IPS-18a (cell line): ENCODE measurements at regions not wholly inside any gene's neighbourhood (a gene's known extent, or its start where the extent isn't known, plus 50 kb on each side); places are given as distances from the start of the nearest gene placed in this dataset.

Source experiments
- H3K27ac ChIP-seq: one replicate; pipeline ENCODE4 v1.5.1; 2013; ENCODE audit warnings: low read length
- H3K27me3 ChIP-seq: one replicate; pipeline ENCODE4 v1.6.1; 2013; ENCODE audit warnings: mild to moderate bottlenecking, low read length; ENCODE audit not compliant: control insufficient read depth, insufficient read depth
- H3K36me3 ChIP-seq: one replicate; pipeline ENCODE4 v1.6.1; 2013; ENCODE audit warnings: low read depth, low read length; ENCODE audit not compliant: control insufficient read depth
- H3K4me1 ChIP-seq: one replicate; pipeline ENCODE4 v1.6.1; 2013; ENCODE audit warnings: low read depth, low read length; ENCODE audit not compliant: control insufficient read depth
- H3K4me3 ChIP-seq: one replicate; pipeline ENCODE4 v1.5.1; 2013; ENCODE audit warnings: low read length
- H3K9ac ChIP-seq: one replicate; pipeline ENCODE4 v1.6.1; 2013; ENCODE audit warnings: mild to moderate bottlenecking, low read length, moderate library complexity
- H3K9me3 ChIP-seq: one replicate; pipeline ENCODE4 v1.6.1; 2013; ENCODE audit warnings: low read depth, low read length; ENCODE audit not compliant: control insufficient read depth

DNA sequence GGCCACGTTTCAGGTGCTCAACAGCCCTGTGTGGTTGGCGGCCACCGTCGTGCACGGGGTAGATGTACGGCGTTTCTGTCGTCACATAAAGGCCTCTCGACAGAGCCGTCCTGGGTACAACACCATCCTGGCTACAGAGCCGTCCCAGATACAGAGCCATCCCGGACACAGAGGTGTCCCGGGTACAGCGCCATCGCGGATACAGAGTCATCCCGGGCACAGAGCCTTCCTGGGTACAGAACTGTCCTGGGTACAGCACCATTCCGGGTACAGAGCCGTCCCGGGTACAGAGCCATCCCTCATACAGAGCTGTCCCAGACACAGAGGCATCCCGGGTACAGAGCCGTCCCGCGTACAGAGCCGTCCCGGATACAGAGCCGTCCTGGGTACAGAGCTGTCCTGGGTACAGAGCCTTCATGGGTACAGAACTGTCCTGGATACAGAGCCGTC is 222.7 kb upstream of the SOX1 start:
- Histone ChIP-seq H3K9me3 (no peaks in the 10 kb centered on the region), H3K4me3 (no peak overlapping the region), H3K36me3 (no peaks in the 10 kb centered on the region), H3K27me3 (no peaks in the 10 kb centered on the region), H3K9ac (no peak overlapping the region), H3K4me1 (peaks cover 24% of the 10 kb centered on the region), H3K27ac (no peak overlapping the region)

DNA sequence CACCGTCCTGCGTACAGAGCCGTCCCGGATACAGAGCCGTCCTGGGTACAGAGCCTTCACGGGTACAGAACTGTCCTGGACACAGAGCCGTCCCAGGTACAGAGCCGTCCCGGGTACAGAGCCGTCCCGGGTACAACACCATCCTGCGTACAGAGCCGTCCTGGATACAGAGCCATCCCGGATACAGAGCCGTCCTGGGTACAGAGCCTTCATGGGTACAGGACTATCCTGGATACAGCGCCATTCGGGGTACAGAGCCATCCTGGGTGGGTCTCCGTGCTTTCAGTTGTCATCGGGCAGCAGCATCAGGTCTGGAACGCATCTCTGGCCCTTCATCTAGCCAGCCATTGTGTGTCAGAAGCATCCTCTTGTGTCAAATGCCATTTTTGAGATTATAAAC is 222.3 kb upstream of the SOX1 start:
- Histone ChIP-seq H3K9ac (no peak overlapping the region), H3K27me3 (no peaks in the 10 kb centered on the region), H3K4me1 (peaks cover 24% of the 10 kb centered on the region), H3K4me3 (no peak overlapping the region), H3K9me3 (no peaks in the 10 kb centered on the region), H3K27ac (no peak overlapping the region), H3K36me3 (no peaks in the 10 kb centered on the region)

DNA sequence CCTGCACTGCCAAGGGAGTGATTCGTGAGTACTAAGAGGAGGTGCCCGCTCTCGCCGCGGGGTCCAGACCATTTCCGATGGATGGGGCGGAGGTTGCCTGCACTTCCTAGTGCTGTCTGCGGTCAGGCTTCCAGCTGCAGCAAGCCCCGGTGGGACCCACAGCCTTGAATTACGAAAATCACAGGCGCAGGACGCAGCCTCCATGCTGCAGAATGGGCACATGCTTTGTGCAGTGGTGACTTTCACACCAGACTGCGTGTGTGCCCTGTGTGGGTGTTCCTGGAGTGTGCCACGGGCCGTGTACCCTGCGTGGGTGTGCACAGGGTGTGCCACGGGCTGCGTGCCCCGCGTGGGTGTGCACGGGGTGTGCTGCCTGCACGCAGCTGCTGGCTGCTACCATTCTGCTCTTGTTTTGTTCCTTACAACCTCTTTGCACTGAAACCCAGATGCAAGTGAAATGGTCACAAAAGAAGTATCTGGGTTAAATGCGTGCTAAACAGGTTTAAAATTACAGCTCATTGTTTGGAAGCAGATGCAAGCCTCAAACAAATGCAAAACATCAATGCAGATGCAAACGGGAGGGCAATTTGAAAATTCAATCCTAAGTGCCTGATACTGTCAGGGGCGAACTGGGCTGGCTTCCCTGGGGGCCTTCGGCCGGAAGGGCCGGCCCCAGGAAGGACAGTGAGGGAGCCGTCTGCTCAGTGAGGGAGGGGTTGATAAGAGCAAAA is 221.2 kb upstream of the SOX1 start:
- no peak overlapping the region for H3K9ac ChIP-seq
- H3K36me3 ChIP-seq: no peaks in the 10 kb centered on the region
- peaks cover 29% of the 10 kb centered on the region for H3K4me1 ChIP-seq
- H3K4me3 ChIP-seq: peak overlapping the region; percentile 14
- no peaks in the 10 kb centered on the region for H3K27me3 ChIP-seq
- peak overlapping the region; percentile 63 for H3K27ac ChIP-seq
- H3K9me3 ChIP-seq: no peaks in the 10 kb centered on the region

DNA sequence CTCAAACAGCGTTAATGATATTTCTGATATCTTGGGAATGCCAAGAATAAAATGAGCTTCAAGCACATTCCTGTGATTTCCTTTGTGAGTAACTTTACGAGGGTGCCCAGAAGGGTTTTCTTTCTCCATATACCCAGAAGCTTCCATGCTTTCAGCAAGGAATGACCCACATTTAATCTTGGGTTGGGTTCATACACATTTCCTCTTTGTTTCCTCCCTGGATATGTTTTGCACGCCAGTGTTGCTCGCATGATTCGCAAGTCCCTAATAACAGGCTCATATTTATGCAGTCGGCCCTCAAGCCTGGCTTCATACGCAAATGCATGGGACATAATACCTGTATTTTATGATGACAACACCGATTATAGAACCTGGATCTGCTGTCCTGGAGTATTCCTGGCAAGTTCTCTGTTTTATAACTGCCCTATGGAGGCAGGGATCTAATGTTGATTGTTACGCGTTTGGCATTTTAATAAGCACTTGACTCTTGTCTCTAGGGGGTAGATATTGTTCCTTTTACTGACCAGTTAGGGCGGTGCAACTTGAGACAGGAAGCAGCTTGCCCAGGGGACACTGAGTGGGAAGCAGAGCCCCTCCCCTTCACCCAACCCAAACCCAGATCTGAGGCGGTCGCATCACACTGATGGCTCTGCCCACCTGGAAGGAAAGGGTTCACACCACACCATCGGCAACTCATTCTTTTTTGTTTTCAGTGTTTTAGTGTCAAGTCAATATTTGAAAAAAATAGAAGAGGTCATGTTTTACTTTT is 220.4 kb upstream of the SOX1 start:
- H3K4me1 ChIP-seq: peaks cover 35% of the 10 kb centered on the region
- peak overlapping the region; percentile 63 for H3K27ac ChIP-seq
- H3K9ac ChIP-seq: no peak overlapping the region
- H3K4me3 ChIP-seq: peak overlapping the region; percentile 14
- H3K9me3 ChIP-seq: no peaks in the 10 kb centered on the region
- H3K36me3 ChIP-seq: no peaks in the 10 kb centered on the region
- H3K27me3 ChIP-seq: no peaks in the 10 kb centered on the region

DNA sequence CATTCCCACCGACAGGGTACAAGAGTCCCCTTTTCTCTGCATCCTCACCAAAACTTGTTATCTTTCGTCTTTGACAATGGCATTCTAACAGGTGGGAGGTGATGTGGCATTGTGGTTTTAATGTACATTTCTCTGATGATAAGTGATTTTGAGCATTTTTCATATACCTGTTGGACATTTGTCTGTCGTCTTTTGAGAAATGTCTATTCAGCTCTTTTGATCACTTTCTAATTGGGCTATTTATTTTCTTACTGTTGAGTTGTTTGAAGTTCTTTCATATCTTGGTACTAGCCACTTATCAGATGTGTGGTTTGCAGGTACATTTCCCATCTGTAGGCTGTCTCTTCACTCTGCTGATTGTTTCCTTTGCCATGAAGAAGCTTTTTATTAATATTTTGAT is 219.0 kb upstream of the SOX1 start:
- no peak overlapping the region for H3K9ac ChIP-seq
- H3K4me3 ChIP-seq: no peak overlapping the region
- H3K9me3 ChIP-seq: no peaks in the 10 kb centered on the region
- no peaks in the 10 kb centered on the region for H3K36me3 ChIP-seq
- peaks cover 35% of the 10 kb centered on the region for H3K4me1 ChIP-seq
- no peaks in the 10 kb centered on the region for H3K27me3 ChIP-seq
- no peak overlapping the region for H3K27ac ChIP-seq

DNA sequence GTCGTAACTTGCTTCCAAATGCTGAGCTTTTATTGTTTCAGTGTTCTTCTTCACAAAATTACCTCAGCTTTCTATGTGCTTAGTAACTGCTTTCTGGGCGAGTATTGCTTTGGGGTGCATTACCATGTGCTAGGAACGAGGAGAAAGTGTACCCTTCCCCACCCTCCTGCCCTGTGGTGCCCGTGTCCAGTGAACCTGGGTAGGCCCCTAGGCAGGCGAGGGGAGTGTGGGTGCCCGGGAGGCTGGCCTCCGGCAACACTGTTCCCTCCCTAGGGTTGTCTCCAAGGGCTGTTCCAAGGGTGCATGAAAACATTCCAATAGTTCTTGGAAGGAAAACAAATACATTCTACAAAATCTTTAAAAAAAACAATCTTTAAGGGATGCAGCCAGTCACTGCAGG is 216.5 kb upstream of the SOX1 start:
- Histone ChIP-seq H3K9ac (no peak overlapping the region), H3K4me1 (peaks cover 30% of the 10 kb centered on the region), H3K36me3 (no peaks in the 10 kb centered on the region), H3K27me3 (no peaks in the 10 kb centered on the region), H3K9me3 (no peaks in the 10 kb centered on the region), H3K4me3 (no peak overlapping the region), H3K27ac (no peak overlapping the region)

DNA sequence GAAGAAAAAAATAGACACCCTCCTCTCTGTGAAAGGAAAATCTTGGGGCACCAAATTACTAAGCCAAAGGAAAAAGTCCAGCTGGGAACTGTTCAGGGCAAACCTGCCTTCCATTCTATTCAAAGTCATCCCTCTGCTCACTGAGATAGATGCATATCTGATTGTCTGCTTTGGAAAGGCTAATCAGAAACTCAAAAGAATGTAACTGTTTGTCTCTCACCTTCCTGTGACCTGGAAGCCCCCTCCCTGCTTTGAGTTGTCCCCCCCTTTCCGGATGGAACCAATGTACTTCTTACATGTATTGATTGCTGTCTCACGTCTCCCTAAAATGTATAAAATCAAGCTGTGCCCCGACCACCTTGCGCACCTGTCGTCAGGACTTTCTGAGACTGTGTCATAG is 216.0 kb upstream of the SOX1 start:
- Histone ChIP-seq H3K27ac (no peak overlapping the region), H3K9ac (no peak overlapping the region), H3K36me3 (no peaks in the 10 kb centered on the region), H3K9me3 (no peaks in the 10 kb centered on the region), H3K4me3 (no peak overlapping the region), H3K27me3 (no peaks in the 10 kb centered on the region), H3K4me1 (peaks cover 25% of the 10 kb centered on the region)

DNA sequence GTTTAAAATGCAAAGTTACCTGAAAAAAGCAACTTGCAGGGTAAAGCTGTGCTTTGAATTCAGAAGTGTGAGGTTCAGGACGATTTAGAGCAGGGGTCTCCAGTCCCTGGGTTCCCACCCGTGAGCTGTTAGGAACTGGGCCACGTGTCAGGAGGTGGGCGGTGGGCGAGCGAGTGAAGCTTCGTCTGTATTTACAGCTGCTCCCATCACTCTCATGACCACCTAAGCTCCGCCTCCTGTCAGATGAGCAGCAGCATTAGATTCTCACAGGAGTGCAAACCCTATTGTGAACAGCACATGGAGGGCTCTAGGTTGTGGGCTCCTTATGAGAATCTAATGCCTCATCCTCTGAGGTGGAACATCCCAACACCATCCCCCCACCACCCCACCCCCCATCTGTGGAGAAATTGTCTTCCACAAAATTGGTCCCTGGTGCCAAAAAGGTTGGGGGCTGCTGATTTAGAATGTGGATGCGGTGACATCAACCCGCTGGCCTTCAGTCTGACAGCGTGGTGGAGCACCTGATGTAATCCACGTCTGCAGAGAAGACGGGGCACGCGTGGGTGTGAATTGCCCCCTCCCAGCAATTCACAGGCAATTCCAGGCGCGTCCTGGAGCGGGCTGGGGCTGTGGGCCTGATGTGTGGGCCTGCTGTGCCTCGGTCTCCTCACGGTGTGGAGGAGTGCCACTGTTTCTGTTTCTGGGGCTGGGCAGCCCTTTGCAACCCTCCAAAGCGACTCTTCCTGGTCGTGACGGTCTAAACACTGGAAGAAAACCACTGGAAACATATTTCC is 214.0 kb upstream of the SOX1 start:
- Histone ChIP-seq H3K27me3 (no peaks in the 10 kb centered on the region), H3K4me3 (no peak overlapping the region), H3K9ac (no peak overlapping the region), H3K36me3 (no peaks in the 10 kb centered on the region), H3K27ac (no peak overlapping the region), H3K9me3 (no peaks in the 10 kb centered on the region), H3K4me1 (peaks cover 11% of the 10 kb centered on the region)

DNA sequence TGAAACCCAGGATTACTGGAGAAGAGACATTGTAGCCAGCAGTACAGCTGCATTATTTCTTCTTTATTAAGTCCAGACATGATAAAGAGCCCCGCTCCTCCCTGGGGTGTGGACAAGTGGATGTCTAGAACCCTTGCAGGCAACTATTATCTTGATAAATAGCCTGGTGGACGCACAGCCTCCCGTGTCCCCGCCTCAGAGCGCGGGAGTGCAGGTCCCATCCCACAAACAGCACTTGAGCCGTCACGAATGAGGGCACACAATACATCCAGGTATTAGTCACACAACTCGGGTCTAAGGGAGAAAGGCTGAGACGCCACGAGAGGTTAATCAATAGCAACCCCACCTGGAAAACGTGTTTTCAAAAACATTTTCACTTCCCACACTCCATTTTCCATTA is 213.2 kb upstream of the SOX1 start:
- Histone ChIP-seq H3K4me1 (peaks cover 11% of the 10 kb centered on the region), H3K4me3 (no peak overlapping the region), H3K27me3 (no peaks in the 10 kb centered on the region), H3K9ac (no peak overlapping the region), H3K36me3 (no peaks in the 10 kb centered on the region), H3K27ac (no peak overlapping the region), H3K9me3 (no peaks in the 10 kb centered on the region)

DNA sequence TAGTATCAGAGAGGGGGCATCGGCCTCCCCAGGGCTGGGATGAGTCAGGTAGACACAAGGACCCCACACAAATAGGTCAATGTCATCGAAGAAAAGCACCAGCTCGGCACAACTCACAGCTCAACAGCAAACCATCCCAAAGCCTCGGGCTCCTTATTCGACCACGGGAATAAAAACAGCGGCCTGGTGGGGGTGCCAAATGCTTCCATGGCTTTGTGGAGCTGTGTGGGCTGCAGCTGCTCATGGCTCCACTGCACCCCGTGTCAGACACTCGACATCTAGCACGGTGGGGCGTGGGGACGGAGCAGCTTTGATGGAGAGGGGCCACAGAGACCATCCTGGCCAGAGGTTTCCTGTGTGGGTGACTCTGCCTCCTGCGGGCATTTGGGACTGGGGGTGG is 212.5 kb upstream of the SOX1 start:
- H3K9me3 ChIP-seq: no peaks in the 10 kb centered on the region
- H3K4me1 ChIP-seq: peaks cover 11% of the 10 kb centered on the region
- H3K9ac ChIP-seq: no peak overlapping the region
- no peaks in the 10 kb centered on the region for H3K27me3 ChIP-seq
- no peak overlapping the region for H3K4me3 ChIP-seq
- no peak overlapping the region for H3K27ac ChIP-seq
- H3K36me3 ChIP-seq: no peaks in the 10 kb centered on the region

DNA sequence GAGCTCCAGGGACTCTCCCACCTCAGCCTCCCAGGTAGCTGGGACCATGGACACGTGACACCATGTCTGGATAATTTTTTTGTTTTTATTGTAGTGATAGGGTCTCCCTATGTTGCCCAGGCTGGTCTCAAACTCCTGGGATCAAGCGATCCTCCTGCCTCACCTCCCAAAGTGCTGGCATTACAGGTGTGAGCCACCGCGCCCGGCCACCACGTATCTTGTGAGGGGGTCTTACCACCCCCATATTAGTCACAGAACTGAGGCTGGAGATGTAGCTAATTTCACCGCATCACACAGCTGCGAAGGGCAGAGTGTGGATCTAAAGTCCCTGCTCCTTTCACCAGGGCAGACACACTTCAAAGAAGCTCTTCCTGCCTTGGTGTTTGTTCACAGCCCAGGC is 211.8 kb upstream of the SOX1 start:
- Histone ChIP-seq H3K9ac (no peak overlapping the region), H3K36me3 (no peaks in the 10 kb centered on the region), H3K4me3 (no peak overlapping the region), H3K27me3 (no peaks in the 10 kb centered on the region), H3K9me3 (no peaks in the 10 kb centered on the region), H3K4me1 (peaks cover 14% of the 10 kb centered on the region), H3K27ac (no peak overlapping the region)
